H1 (cell line): ENCODE measurements at regions not wholly inside any gene's neighbourhood (a gene's known extent, or its start where the extent isn't known, plus 50 kb on each side); places are given as distances from the start of the nearest gene placed in this dataset.

ENCODE experiments used
- CTCF ChIA-PET: fragments of 300-600 bp; sonication (Branson Sonifier 250); formaldehyde crosslinking; loops from one replicate; lab custom pipeline; 2021; ENCODE audit not compliant: partially characterized antibody; lab: Charles Lee
- POLR2A ChIA-PET: fragments of 300-600 bp; sonication (Branson Sonifier 250); formaldehyde crosslinking; loops from one replicate; lab custom pipeline; 2021; ENCODE audit warnings: inconsistent platforms; ENCODE audit not compliant: partially characterized antibody; lab: Charles Lee
- DNase-seq, 2 experiments: peaks; one replicate each; pipeline versions ENCODE4 v3.0.0 to v3.0.0-alpha.2; 2010 to 2022; ENCODE audit warnings: low spot score in 2 of 2, low read depth in 1 of 2, mixed read lengths in 1 of 2
- FAIRE-seq: peaks from 2 replicates; lab custom pipeline; 2011; peaks lifted over from hg19 to GRCh38; lab: Jason Lieb, UNC
- H2AFZ ChIP-seq: 2 replicates; pipeline ENCODE4 v1.8.1; 2012; ENCODE audit warnings: low read length, inconsistent platforms
- H2AK5ac ChIP-seq: 2 replicates; pipeline ENCODE4 v1.6.1; 2013; ENCODE audit warnings: low read depth, low read length
- H2BK120ac ChIP-seq: replicated peaks from 2 replicates; pipeline ENCODE3; 2013; ENCODE audit warnings: low read depth, low read length, inconsistent platforms
- H2BK12ac ChIP-seq: 2 replicates; pipeline ENCODE4 v1.6.1; 2013; ENCODE audit warnings: low read depth, low read length
- H2BK15ac ChIP-seq: 2 replicates; pipeline ENCODE4 v1.6.1; 2013; ENCODE audit warnings: low read length
- H2BK20ac ChIP-seq: 2 replicates; pipeline ENCODE4 v1.6.1; 2013; ENCODE audit warnings: low read length
- H2BK5ac ChIP-seq: 2 replicates; pipeline ENCODE4 v1.6.1; 2013; ENCODE audit warnings: low read depth, low read length
- H3K14ac ChIP-seq: 2 replicates; pipeline ENCODE4 v1.6.1; 2013; ENCODE audit warnings: inconsistent platforms; ENCODE audit not compliant: insufficient read length
- H3K18ac ChIP-seq: 2 replicates; pipeline ENCODE4 v1.6.1; 2013; ENCODE audit warnings: low read length; ENCODE audit errors: extremely low read depth
- H3K23ac ChIP-seq: 2 replicates; pipeline ENCODE4 v1.6.1; 2013; ENCODE audit warnings: inconsistent platforms; ENCODE audit not compliant: insufficient read length
- H3K23me2 ChIP-seq: 2 replicates; pipeline ENCODE4 v1.6.1; 2013; ENCODE audit warnings: low read depth, low read length
- H3K27ac ChIP-seq: 2 replicates; pipeline ENCODE4 v1.6.1; 2011; ENCODE audit warnings: low read depth, low read length, inconsistent platforms
- H3K27me3 ChIP-seq, 4 experiments: replicated peaks in 1 of 4; 1 replicate in 1 of 4; 2 replicates in 3 of 4; pipeline versions ENCODE4 v1.6.1 to v1.8.1; 2011 to 2013; ENCODE audit warnings: low read length in 3 of 4, mild to moderate bottlenecking in 3 of 4, inconsistent platforms in 2 of 4, mixed read lengths in 2 of 4, moderate library complexity in 1 of 4; ENCODE audit not compliant: control insufficient read depth in 3 of 4, insufficient read depth in 3 of 4; ENCODE audit errors: extremely low read depth in 1 of 4
- H3K36me3 ChIP-seq, 4 experiments: 2 replicates each; pipeline versions ENCODE4 v1.6.1 to v1.8.1; 2011 to 2013; ENCODE audit warnings: mild to moderate bottlenecking in 4 of 4, low read length in 3 of 4, moderate library complexity in 2 of 4, control low read depth in 1 of 4, inconsistent platforms in 1 of 4; ENCODE audit not compliant: insufficient read depth in 4 of 4, control insufficient read depth in 2 of 4
- H3K4ac ChIP-seq: replicated peaks from 2 replicates; pipeline ENCODE3; 2013; ENCODE audit warnings: low read length, low read depth, mixed read lengths, inconsistent platforms; ENCODE audit not compliant: insufficient read length
- H3K4me1 ChIP-seq, 4 experiments: replicated peaks in 1 of 4; 1 replicate in 1 of 4; 2 replicates in 3 of 4; pipeline versions ENCODE4 v1.6.1 to v1.8.1; 2011 to 2013; ENCODE audit warnings: low read length in 3 of 4, inconsistent platforms in 2 of 4, mixed read lengths in 1 of 4; ENCODE audit not compliant: insufficient read depth in 4 of 4, control insufficient read depth in 3 of 4
- H3K4me2 ChIP-seq, 2 experiments: 2 replicates each; pipeline versions ENCODE4 v1.6.1 to v1.8.1; 2011 to 2013; ENCODE audit warnings: low read depth in 2 of 2, low read length in 2 of 2, control low read depth in 1 of 2, inconsistent platforms in 1 of 2, mild to moderate bottlenecking in 1 of 2; ENCODE audit not compliant: insufficient read depth in 1 of 2
- H3K4me3 ChIP-seq, 4 experiments: fragments of 200-600, 300-600 bp in 1 of 4; sonication (generic), shearing (Covaris generic), sonication (Bioruptor Twin) in 1 of 4; 2 replicates each; pipeline versions ENCODE4 v1.5.1 to v1.8.1; 2011 to 2016; ENCODE audit warnings: low read length in 4 of 4, low read depth in 3 of 4, control low read depth in 2 of 4, inconsistent platforms in 2 of 4, mild to moderate bottlenecking in 2 of 4, mixed read lengths in 1 of 4, moderate library complexity in 1 of 4; ENCODE audit not compliant: insufficient read depth in 2 of 4; ENCODE audit errors: extremely low read depth in 1 of 4
- H3K56ac ChIP-seq: replicated peaks from 2 replicates; pipeline ENCODE3; 2013; ENCODE audit warnings: low read depth, mild to moderate bottlenecking, mixed read lengths, low read length, inconsistent platforms; ENCODE audit not compliant: insufficient read length
- H3K79me1 ChIP-seq: 2 replicates; pipeline ENCODE4 v1.6.1; 2013; ENCODE audit warnings: low read depth, low read length, control low read depth
- H3K79me2 ChIP-seq, 2 experiments: 2 replicates each; pipeline versions ENCODE4 v1.6.1 to v1.8.1; 2012 to 2013; ENCODE audit warnings: low read length in 2 of 2, mild to moderate bottlenecking in 2 of 2, inconsistent platforms in 1 of 2; ENCODE audit not compliant: insufficient read depth in 2 of 2, control insufficient read depth in 1 of 2
- H3K9ac ChIP-seq, 4 experiments: replicated peaks in 1 of 4; 1 replicate in 1 of 4; 2 replicates in 3 of 4; pipeline versions ENCODE4 v1.6.1 to v1.8.1; 2011 to 2013; ENCODE audit warnings: low read depth in 3 of 4, low read length in 3 of 4, control low read depth in 2 of 4, mild to moderate bottlenecking in 2 of 4, moderate library complexity in 2 of 4, inconsistent platforms in 1 of 4; ENCODE audit errors: extremely low read depth in 1 of 4
- H3K9me3 ChIP-seq, 2 experiments: 2 replicates each; pipeline versions ENCODE4 v1.6.1 to v1.8.1; 2012 to 2013; ENCODE audit warnings: mild to moderate bottlenecking in 2 of 2, moderate library complexity in 2 of 2, control low read depth in 1 of 2, inconsistent platforms in 1 of 2, low read depth in 1 of 2, low read length in 1 of 2, mixed read lengths in 1 of 2; ENCODE audit not compliant: insufficient read depth in 2 of 2
- H4K20me1 ChIP-seq, 2 experiments: replicated peaks in 1 of 2; 2 replicates each; pipeline versions ENCODE3 to v1.8.1; 2011 to 2013; ENCODE audit warnings: inconsistent platforms in 2 of 2, low read length in 2 of 2, mild to moderate bottlenecking in 1 of 2; ENCODE audit not compliant: insufficient read depth in 2 of 2, control insufficient read depth in 1 of 2
- H4K5ac ChIP-seq: 2 replicates; pipeline ENCODE4 v1.6.1; 2013; ENCODE audit warnings: low read length, low read depth, mixed read lengths, inconsistent platforms; ENCODE audit not compliant: insufficient read length
- H4K8ac ChIP-seq: 2 replicates; pipeline ENCODE4 v1.8.0; 2013; ENCODE audit warnings: mild to moderate bottlenecking, moderate library complexity, low read length, inconsistent platforms; ENCODE audit not compliant: insufficient read depth; ENCODE audit errors: extremely low read depth
- H4K91ac ChIP-seq: replicated peaks from 2 replicates; pipeline ENCODE3; 2013; ENCODE audit warnings: low read length, mixed read lengths, inconsistent platforms; ENCODE audit not compliant: insufficient read length
- POU5F1 ChIP-seq: IDR thresholded peaks from 2 replicates; pipeline ENCODE4 v1.6.1; 2011; ENCODE audit warnings: low read depth, mild to moderate bottlenecking, low read length, moderate library complexity
- ZNF274 ChIP-seq: IDR thresholded peaks from 2 replicates; pipeline ENCODE4 v1.7.0; 2012; ENCODE audit warnings: low read length, borderline replicate concordance; ENCODE audit errors: extremely low read depth
- WGBS, 2 experiments: shearing (Covaris generic) in 1 of 2; methylation state at CpG; one replicate each; pipeline versions ENCODE4 v1.1.6 to v1.1.7; 2013 to 2015; ENCODE audit warnings: low lambda C conversion rate in 2 of 2, mixed read lengths in 2 of 2, inconsistent platforms in 1 of 2, low coverage in 1 of 2, missing lambda C conversion rate in 1 of 2; ENCODE audit not compliant: insufficient replicate concordance in 2 of 2, insufficient coverage in 1 of 2, insufficient read length in 1 of 2; ENCODE audit errors: extremely low coverage in 1 of 2, missing lambda C conversion rate in 1 of 2; 5-methylcytosine and 5-hydroxymethylcytosine counted together

- WGBS, 2 experiments: 89% methylated on average over 3 of the region's 3 CpGs; no CpG with 5 or more reads in 1 of the 2 experiments
- CTCF ChIA-PET: interaction anchor here (0.7 kb wide), 2 partner anchors 18 to 34 kb away, joined by 3 to 4 read pairs; no protein-coding TSS in a partner anchor
- no peak for TF ChIP-seq POU5F1
- peak; percentile 33; the same call in 1 of the 2 replicates for TF ChIP-seq ZNF274
Measured at GRCh38 chr1:43104027-43104763, 67.9 kb downstream of the EBNA1BP2 start.

More at GRCh38 chr1:43104027-43104763, 67.9 kb downstream of the EBNA1BP2 start:
- Histone ChIP-seq H2BK120ac (no peak overlapping the region), H4K8ac (no peak overlapping the region), H3K4ac (no peak overlapping the region), H3K4me3 (no peak overlapping the region), H3K4me2 (no peak overlapping the region), H2BK20ac (no peak overlapping the region), H2BK5ac (no peak overlapping the region), H2AK5ac (no peak overlapping the region), H2AFZ (no peak overlapping the region), H4K20me1 (no peaks in the 10 kb centered on the region), H3K18ac (no peak overlapping the region), H4K5ac (no peak overlapping the region), H3K9me3 (peaks cover 19 to 21% of the 10 kb centered on the region in 2 experiments), H3K79me1 (no peaks in the 10 kb centered on the region), H3K23ac (no peak overlapping the region), H3K27ac (no peak overlapping the region), H2BK15ac (no peak overlapping the region), H3K14ac (no peak overlapping the region), H3K23me2 (no peaks in the 10 kb centered on the region), H4K91ac (no peak overlapping the region), H2BK12ac (no peak overlapping the region), H3K79me2 (no peaks in the 10 kb centered on the region), H3K36me3 (peaks cover 0 to 6% (median 0%) of the 10 kb centered on the region in 4 experiments; a peak in 1 of 8 replicates), H3K56ac (no peak overlapping the region), H3K4me1 (no peaks in the 10 kb centered on the region), H3K27me3 (no peaks in the 10 kb centered on the region), H3K9ac (no peak overlapping the region)
- FAIRE-seq (no peak), DNase-seq (no peak)
- POLR2A ChIA-PET: interaction anchor here (1.2 to 1.4 kb wide), 2 partner anchors 12 to 13 kb away, joined by 3 to 5 read pairs; no protein-coding TSS in a partner anchor
